GM18909 (cell line): ENCODE measurements at regions not wholly inside any gene's neighbourhood (a gene's known extent, or its start where the extent isn't known, plus 50 kb on each side); places are given as distances from the start of the nearest gene placed in this dataset.
A peak's percentile ranks its signal among the peaks of the same experiment; 100 is the strongest.
"Not testable (repeated sequence)": the region's sequence is repeated elsewhere in the genome, so short reads cannot be mapped to it uniquely, and the experiment has no call there.

Experiments
- ATAC-seq: cut with Tn5 transposase; IDR thresholded peaks from one replicate; pipeline ENCODE4 v1.9.1; 2021; ENCODE audit warnings: mild to moderate bottlenecking; ENCODE audit not compliant: unreplicated experiment, poor library complexity

DNA sequence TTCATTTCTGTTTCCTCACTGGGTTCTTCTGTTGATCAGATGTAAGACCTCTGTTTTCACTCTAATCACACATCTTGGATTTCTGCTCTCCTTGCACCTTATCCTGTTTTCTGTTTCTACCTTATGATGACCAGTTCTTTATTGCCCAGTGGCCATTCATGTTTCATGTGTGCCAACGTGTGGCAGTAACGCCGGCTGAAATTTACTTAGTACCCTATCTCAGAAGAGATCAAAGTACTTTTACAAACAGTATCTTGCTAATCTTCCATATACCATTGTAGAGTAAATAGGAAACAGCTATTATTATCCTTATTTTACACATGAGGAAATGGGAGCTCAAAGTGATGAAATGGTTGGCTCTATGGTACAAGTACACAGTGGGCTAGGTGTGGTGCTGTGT, 74.0 kb downstream of the GATA3 start:
- no peak for ATAC-seq

GRCh38 chr10:8129438-8129837, 75.0 kb downstream of the GATA3 start:
- no peak for ATAC-seq

DNA sequence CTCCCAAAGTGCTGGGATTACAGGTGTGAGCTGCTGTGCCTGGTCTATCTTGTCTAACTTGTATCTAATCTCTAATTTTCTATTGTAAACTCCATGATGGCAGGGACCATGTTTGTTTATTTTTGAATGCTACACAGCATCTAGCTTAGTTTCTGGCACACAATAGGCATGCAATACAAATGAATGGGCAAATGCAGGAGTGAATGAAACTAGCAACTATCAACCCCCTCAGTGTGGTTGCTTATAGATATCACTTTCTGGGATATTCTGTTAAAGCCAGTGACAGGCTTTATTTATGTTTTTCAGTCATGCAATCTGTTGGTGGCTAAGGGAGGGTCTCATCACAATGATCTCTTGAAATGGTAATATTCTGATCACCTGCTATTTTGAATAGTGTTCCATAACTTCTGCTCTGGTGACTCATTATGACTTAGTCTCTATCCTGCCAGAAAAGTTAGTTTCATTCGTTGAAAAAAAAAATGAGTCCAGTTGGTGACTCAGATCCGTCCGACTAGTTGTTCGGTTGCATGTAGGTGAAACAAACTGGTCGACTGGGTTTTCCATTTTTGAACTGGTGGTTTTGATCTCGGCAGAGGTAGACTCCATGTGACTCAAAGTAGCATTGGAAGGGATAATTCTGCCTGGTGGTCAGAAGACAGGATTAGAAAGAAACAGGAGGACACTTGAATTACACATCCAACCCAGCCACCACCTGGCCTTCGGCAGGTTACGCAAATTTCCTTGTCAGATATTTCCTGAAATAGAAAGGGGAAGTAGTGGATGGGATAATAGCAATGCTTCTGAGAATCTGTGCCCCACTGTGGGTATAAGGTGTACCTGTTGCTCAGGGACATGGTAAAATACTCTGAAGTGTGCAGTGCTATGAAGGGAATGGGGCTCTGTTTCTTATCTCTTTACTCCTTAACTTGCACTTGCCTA, 76.8 kb downstream of the GATA3 start:
- ATAC-seq = peak; percentile 57

GRCh38 chr10:8133146-8133545, 78.7 kb downstream of the GATA3 start:
- peak; percentile 68 for ATAC-seq

DNA sequence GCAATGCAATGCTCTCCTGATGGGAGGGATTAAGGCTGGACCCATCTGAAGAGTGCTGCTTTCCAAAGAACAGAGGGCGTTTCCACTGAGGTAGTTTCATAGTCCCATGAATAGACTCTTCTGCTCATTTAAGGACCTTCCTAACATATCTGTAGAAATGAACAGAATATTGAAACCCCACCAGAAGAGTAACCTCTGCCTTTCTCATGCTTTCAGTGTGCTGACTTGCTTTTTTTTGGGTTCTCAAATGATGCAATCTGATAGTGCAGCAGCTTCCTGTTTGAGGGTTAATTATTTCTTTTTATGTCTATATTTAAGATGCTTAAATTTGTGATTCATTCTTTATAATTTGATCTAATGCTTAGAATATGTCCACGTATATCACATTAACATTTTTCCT, 82.2 kb downstream of the GATA3 start:
- no peak for ATAC-seq

- no peak for ATAC-seq
These were observed 82.8 kb downstream of the GATA3 start for GRCh38 chr10:8137272-8137681.

DNA sequence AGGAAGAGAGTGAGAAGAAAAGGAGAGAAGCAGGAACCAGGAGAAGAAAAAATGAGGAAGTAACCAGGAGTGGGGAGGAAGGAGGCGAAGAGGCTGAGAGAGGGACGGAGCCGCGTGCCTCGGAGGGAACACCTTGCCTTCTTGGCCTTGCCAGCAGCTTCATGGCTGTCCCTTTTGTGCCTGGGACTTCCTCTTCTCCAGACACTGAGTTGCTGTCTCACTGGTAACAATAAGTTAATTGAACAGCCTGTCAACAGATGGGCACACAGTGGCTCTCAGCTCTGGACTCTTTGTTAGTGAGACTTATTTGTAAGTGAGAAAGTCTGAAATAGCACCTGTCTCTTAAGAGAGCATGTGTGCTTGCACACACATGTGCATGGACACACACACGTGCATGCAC, 83.2 kb downstream of the GATA3 start:
- no peak for ATAC-seq

DNA sequence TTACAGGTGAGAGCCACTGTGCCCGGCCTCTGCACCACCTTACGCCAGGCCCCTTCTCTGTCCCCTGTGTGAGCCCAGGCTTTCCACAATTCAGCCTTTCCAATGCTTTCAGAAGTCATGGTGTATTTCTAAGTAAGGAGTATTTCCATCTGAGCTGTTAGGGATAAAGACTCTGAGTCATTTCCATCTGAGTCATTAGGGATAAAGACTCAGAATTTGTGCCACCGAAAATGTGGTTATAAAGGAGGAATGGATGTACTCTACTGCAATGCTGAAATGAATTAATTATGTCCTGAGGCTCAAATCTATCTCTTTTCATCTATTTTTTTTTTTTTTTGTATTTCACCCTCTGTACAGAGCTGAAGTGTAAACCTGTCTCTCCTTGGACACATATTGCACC, 84.0 kb downstream of the GATA3 start:
- ATAC-seq = no peak

DNA sequence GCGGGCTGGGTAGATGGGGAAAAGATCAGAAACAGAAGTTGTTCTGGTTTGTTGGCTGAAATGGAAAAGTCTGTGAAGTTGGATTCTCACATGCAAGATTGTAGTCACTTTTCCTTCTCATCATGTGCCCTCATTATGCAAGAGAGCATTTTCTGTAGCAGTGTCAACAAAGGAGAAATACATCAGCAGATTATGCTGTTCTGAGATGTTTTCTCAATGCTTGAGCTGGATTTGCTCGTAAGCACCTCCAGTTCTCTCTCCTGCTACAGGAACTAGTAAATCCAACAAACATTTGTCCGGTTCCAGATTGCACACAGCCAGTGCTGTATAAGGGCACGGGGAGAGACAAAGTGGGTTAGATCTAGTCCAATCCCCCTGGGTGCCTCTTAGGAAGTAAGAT, 90.0 kb downstream of the GATA3 start:
- ATAC-seq = no peak

DNA sequence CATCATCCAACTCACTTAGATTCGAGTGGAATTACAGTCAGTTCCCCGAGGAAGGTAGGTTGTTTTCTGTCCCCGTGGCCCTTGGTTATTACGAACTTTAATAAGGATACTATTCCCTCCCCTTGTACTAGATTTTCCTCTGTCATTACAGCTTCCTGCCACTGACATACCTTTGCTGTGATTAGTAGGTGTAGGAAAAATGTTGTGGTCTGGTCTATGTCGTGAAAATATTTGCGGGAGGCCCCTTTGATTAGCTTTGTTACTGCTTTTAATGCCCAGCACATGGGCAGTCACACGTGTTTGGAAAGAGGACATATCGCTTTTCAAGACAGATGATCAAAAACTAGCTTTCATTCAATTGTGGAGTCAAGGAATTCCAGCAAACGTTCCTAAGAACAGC, 92.2 kb downstream of the GATA3 start:
- no peak for ATAC-seq

DNA sequence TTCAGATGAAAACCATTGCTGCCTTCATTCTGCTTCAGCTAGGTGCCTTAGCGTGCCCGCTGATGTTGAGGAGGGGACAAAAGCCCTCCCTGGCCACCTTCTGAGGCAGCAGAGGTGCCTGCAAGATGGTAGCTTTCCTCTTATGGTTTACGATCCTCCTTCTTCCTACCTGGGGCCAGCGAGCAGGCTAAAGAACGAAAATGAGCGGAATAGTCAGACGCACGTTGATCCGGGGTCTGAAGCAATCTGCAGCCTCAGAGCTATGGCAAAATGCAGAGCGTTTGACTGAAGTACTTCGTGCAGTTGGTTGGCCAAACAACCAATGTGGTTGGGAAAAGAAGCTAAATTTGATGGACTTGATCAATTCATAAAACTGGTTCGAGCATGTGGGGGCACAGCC, 95.5 kb downstream of the GATA3 start:
- no peak for ATAC-seq

GRCh38 chr10:8150401-8150905, 96.0 kb downstream of the GATA3 start:
- ATAC-seq = no peak

- no peak for ATAC-seq
These were observed 96.6 kb downstream of the GATA3 start for GRCh38 chr10:8151086-8151485.

DNA sequence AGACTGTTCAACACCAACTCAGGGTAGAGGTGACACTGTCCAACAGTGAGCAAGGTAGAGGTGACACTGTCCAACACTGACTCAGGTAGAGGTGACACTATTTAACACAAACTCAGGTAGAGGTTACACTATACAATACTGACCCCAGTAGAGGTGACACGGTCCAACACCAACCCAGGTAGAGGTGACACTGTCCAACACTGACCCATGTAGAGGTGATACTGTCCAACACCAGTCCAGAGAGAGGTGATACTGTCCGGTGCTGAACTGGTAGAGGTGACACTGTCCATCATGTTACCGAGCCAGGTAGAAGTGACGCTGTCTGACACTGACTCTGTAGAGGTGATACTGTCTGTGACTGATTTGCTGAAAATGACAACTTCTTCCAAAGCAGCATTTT, 102.4 kb downstream of the GATA3 start:
- no peak for ATAC-seq

DNA sequence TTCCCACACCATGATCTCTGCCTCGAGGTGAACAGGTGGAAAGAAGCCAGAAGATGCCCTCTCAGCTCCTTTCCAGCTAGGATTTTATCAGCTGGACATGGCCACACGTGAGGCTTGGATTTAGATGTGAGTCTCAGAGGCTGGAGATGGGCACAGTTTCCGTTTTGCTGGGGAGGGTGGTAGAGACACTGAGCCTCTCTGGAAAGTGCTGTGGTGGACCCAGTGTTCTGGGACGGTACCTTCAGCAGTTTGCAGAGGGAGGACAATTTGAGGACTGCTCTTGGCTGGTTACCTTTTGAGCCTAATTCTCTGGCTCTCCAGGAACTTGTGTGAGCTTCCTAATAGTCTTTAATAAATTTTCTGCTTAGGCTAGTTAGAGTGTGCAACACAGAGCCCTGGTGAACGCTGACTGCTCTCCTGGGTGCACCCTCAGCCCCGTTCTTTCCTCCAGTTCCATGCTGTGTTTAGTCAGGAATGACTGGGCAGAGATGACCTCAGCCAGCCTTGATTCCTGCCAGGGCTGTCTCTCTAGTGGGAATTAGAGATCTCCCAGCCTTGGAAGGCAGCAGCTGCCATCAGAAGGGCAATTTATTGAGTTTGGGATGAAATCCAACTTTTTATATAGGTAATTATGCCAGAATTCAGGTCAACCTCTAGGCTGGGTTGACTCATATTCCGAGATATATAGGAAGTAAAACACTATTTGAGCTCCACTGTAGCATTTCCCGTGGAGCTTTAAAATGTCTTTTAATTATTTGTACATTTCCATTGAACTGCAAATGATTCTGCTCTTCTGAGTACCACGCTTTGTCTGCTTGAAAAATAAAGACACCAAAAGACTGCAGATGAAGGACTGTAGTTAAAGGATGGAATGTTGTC, 103.9 kb downstream of the GATA3 start:
- no peak for ATAC-seq

DNA sequence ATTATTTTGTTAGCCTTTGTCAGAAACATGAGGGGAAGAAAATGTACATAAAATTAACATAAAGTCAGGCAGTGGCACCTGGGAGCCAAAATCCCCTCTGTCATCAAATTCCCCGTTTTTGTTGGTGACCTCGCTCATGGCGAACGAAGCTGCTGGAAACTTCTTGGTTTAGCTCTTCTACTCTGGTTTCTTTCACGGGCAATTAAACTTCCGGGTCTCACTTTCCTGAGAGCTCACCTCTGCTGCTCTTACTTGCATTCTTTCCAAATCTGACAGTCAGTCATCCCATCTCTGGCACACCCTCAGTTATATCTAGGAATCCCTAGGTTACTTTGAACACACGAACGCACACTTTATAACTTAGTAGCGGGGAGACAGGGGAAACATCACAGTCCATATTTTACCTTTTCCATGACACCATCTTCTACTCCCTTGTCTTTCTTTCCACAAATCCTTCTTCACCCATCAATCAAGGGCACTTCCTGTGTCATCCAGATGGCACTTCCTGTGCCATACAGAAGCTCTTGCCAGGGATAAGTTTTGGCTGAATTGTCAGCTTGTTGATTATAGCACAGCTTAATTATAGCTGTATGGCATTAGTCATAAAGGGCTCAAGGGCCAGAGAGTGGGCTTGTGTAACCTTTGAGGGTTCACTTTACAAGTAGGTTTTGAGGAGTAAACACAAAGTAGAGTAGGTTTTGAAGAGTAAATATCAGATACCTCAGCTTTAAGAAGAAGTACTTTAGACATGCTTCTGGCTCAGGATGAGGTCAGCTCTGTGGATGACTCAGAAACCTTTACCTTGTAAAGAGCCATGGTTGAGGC, 105.1 kb downstream of the GATA3 start:
- no peak for ATAC-seq

- ATAC-seq = no peak
These were observed 109.3 kb downstream of the GATA3 start for GRCh38 chr10:8163824-8164223.

- not testable (repeated sequence) for ATAC-seq
These were observed 110.2 kb downstream of the GATA3 start for GRCh38 chr10:8164640-8165039.

DNA sequence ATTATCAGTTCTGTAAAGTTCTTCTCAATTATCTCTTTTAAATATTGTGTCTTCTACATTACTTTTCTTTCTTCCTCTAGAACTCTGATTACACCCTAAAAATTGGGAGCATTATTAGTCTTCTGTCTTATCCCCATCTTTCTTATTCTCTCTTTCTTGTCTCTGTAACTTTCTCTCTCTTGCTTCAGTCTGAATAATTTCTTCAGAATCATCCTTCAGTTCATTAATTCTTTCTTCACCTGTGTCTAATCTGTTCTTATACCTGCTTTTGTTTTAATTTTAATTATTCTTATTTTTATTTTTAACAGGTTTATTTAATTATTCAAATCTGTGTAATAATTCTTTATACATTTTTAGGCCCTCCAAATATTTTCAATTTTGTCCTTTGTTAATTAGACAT, 114.3 kb downstream of the GATA3 start:
- ATAC-seq = no peak

GRCh38 chr10:8171008-8171407, 116.5 kb downstream of the GATA3 start:
- no peak for ATAC-seq
